ENCODE measurements at regions not wholly inside any gene's neighbourhood (a gene's known extent, or its start where the extent isn't known, plus 50 kb on each side); places are given as distances from the start of the nearest gene placed in this dataset.

DNA sequence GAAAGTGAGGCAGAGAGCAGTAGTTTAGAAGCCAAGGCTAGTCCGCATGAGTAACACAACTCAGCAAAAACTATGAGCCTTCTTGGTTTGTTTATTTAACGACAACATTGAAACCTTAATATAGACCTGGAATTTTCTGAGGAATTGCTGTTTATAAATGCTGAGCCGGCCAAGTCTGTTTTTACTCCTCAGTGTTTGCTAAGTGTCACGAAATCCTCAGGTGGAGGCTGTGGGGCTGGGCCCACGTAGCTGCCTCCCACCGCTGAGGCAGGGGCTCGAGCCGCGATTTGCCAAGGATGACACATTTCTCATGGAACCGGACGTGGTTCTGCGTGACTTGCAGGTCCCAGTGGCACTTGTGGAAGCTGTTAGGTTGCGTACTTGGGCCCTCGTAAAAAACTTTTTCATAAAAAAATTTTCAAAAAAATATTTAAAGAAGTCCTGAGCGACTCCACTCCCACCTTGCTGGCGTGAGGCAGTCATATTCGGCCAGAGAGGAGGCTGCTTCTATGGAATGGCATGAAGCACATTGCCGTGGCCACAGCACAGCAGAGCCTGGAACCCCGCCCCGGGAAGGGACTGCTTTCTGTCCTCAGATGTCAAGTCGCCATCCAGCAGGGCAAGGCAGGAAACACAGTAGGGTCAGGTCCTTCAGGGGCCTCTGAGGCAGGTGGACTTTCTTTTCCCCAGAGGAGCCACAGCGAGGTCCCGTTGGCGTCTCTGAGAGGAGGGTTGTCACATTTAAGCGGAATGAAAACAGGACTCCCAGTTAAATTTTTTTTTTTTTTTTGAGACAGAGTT, 64.8 kb upstream of the PCSK6 start:
- TF ChIP-seq, protein P1, sequence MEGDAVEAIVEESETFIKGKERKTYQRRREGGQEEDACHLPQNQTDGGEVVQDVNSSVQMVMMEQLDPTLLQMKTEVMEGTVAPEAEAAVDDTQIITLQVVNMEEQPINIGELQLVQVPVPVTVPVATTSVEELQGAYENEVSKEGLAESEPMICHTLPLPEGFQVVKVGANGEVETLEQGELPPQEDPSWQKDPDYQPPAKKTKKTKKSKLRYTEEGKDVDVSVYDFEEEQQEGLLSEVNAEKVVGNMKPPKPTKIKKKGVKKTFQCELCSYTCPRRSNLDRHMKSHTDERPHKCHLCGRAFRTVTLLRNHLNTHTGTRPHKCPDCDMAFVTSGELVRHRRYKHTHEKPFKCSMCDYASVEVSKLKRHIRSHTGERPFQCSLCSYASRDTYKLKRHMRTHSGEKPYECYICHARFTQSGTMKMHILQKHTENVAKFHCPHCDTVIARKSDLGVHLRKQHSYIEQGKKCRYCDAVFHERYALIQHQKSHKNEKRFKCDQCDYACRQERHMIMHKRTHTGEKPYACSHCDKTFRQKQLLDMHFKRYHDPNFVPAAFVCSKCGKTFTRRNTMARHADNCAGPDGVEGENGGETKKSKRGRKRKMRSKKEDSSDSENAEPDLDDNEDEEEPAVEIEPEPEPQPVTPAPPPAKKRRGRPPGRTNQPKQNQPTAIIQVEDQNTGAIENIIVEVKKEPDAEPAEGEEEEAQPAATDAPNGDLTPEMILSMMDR (conservative IDR thresholded peaks at IDR 0.05; ENCODE audit: low read depth in 2 of 2) = no peak
- TF ChIP-seq EZH2 (IDR thresholded peaks at IDR 0.05; ENCODE audit: low read depth, unreplicated experiment) (no peak), JUNB (IDR thresholded peaks at IDR 0.05; ENCODE audit: unreplicated experiment) (no peak), NANOG (IDR thresholded peaks at IDR 0.05; ENCODE audit: borderline replicate concordance) (no peak), ZNF114 (CRISPR knock-in tag; IDR thresholded peaks at IDR 0.05) (no peak), STAT1 (IDR thresholded peaks at IDR 0.05; ENCODE audit: unreplicated experiment) (no peak)
- TF ChIP-seq, protein P2, sequence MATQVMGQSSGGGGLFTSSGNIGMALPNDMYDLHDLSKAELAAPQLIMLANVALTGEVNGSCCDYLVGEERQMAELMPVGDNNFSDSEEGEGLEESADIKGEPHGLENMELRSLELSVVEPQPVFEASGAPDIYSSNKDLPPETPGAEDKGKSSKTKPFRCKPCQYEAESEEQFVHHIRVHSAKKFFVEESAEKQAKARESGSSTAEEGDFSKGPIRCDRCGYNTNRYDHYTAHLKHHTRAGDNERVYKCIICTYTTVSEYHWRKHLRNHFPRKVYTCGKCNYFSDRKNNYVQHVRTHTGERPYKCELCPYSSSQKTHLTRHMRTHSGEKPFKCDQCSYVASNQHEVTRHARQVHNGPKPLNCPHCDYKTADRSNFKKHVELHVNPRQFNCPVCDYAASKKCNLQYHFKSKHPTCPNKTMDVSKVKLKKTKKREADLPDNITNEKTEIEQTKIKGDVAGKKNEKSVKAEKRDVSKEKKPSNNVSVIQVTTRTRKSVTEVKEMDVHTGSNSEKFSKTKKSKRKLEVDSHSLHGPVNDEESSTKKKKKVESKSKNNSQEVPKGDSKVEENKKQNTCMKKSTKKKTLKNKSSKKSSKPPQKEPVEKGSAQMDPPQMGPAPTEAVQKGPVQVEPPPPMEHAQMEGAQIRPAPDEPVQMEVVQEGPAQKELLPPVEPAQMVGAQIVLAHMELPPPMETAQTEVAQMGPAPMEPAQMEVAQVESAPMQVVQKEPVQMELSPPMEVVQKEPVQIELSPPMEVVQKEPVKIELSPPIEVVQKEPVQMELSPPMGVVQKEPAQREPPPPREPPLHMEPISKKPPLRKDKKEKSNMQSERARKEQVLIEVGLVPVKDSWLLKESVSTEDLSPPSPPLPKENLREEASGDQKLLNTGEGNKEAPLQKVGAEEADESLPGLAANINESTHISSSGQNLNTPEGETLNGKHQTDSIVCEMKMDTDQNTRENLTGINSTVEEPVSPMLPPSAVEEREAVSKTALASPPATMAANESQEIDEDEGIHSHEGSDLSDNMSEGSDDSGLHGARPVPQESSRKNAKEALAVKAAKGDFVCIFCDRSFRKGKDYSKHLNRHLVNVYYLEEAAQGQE (IDR thresholded peaks at IDR 0.05; ENCODE audit: unreplicated experiment) = no peak
- TF ChIP-seq, protein P3, sequence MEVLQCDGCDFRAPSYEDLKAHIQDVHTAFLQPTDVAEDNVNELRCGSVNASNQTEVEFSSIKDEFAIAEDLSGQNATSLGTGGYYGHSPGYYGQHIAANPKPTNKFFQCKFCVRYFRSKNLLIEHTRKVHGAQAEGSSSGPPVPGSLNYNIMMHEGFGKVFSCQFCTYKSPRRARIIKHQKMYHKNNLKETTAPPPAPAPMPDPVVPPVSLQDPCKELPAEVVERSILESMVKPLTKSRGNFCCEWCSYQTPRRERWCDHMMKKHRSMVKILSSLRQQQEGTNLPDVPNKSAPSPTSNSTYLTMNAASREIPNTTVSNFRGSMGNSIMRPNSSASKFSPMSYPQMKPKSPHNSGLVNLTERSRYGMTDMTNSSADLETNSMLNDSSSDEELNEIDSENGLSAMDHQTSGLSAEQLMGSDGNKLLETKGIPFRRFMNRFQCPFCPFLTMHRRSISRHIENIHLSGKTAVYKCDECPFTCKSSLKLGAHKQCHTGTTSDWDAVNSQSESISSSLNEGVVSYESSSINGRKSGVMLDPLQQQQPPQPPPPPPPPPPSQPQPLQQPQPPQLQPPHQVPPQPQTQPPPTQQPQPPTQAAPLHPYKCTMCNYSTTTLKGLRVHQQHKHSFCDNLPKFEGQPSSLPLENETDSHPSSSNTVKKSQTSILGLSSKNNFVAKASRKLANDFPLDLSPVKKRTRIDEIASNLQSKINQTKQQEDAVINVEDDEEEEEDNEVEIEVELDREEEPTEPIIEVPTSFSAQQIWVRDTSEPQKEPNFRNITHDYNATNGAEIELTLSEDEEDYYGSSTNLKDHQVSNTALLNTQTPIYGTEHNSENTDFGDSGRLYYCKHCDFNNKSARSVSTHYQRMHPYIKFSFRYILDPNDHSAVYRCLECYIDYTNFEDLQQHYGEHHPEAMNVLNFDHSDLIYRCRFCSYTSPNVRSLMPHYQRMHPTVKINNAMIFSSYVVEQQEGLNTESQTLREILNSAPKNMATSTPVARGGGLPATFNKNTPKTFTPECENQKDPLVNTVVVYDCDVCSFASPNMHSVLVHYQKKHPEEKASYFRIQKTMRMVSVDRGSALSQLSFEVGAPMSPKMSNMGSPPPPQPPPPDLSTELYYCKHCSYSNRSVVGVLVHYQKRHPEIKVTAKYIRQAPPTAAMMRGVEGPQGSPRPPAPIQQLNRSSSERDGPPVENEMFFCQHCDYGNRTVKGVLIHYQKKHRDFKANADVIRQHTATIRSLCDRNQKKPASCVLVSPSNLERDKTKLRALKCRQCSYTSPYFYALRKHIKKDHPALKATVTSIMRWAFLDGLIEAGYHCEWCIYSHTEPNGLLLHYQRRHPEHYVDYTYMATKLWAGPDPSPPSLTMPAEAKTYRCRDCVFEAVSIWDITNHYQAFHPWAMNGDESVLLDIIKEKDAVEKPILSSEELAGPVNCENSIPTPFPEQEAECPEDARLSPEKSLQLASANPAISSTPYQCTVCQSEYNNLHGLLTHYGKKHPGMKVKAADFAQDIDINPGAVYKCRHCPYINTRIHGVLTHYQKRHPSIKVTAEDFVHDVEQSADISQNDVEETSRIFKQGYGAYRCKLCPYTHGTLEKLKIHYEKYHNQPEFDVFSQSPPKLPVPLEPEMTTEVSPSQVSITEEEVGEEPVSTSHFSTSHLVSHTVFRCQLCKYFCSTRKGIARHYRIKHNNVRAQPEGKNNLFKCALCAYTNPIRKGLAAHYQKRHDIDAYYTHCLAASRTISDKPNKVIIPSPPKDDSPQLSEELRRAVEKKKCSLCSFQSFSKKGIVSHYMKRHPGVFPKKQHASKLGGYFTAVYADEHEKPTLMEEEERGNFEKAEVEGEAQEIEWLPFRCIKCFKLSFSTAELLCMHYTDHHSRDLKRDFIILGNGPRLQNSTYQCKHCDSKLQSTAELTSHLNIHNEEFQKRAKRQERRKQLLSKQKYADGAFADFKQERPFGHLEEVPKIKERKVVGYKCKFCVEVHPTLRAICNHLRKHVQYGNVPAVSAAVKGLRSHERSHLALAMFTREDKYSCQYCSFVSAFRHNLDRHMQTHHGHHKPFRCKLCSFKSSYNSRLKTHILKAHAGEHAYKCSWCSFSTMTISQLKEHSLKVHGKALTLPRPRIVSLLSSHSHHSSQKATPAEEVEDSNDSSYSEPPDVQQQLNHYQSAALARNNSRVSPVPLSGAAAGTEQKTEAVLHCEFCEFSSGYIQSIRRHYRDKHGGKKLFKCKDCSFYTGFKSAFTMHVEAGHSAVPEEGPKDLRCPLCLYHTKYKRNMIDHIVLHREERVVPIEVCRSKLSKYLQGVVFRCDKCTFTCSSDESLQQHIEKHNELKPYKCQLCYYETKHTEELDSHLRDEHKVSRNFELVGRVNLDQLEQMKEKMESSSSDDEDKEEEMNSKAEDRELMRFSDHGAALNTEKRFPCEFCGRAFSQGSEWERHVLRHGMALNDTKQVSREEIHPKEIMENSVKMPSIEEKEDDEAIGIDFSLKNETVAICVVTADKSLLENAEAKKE (CRISPR knock-in tag; IDR thresholded peaks at IDR 0.05) = no peak

More for the DNA sequence above, 64.8 kb upstream of the PCSK6 start:
- Histone ChIP-seq H3K4me3 (no peak overlapping the region), H3K27me3 (ENCODE audit: insufficient read depth) (no peaks in the 10 kb centered on the region), H3K9me2 (ENCODE audit: insufficient read depth) (no peaks in the 10 kb centered on the region), H2AFZ (no peak overlapping the region), H3K4me2 (no peak overlapping the region), H4K20me1 (replicated peaks; ENCODE audit: insufficient read depth) (no peaks in the 10 kb centered on the region), H3K36me3 (ENCODE audit: insufficient read depth) (no peaks in the 10 kb centered on the region), H3K4me1 (ENCODE audit: insufficient read depth) (no peaks in the 10 kb centered on the region), H3F3A (replicated peaks; ENCODE audit: low read depth) (no peaks in the 10 kb centered on the region), H3K79me2 (replicated peaks; ENCODE audit: insufficient read depth) (no peaks in the 10 kb centered on the region), H3K27ac (ENCODE audit: low read depth) (no peak overlapping the region)
- DNase-seq (ENCODE audit: low spot score) = no peak
- Mint-ChIP-seq H3K4me1 (peaks cover 6% of the 10 kb centered on the region), H3K27ac (no peak overlapping the region), H3K27me3 (ENCODE audit: insufficient read depth, low read depth, poor library complexity) (no peaks in the 10 kb centered on the region), H3K9me3 (no peaks in the 10 kb centered on the region), H3K36me3 (ENCODE audit: low read depth) (no peaks in the 10 kb centered on the region), H3K4me3 (no peak overlapping the region)
- ATAC-seq = no peak

All from GM23338 (cell line).